ENCODE measurements at regions not wholly inside any gene's neighbourhood (a gene's known extent, or its start where the extent isn't known, plus 50 kb on each side); places are given as distances from the start of the nearest gene placed in this dataset.

GRCh38 chr7:18399436-18400235 is 95.9 kb upstream of the HDAC9 start:
- H3K4me3 Mint-ChIP-seq (ENCODE audit: unreplicated experiment) = no peak overlapping the region
- H3K27ac Mint-ChIP-seq (ENCODE audit: unreplicated experiment) = no peak overlapping the region
- TF ChIP-seq, protein P1, sequence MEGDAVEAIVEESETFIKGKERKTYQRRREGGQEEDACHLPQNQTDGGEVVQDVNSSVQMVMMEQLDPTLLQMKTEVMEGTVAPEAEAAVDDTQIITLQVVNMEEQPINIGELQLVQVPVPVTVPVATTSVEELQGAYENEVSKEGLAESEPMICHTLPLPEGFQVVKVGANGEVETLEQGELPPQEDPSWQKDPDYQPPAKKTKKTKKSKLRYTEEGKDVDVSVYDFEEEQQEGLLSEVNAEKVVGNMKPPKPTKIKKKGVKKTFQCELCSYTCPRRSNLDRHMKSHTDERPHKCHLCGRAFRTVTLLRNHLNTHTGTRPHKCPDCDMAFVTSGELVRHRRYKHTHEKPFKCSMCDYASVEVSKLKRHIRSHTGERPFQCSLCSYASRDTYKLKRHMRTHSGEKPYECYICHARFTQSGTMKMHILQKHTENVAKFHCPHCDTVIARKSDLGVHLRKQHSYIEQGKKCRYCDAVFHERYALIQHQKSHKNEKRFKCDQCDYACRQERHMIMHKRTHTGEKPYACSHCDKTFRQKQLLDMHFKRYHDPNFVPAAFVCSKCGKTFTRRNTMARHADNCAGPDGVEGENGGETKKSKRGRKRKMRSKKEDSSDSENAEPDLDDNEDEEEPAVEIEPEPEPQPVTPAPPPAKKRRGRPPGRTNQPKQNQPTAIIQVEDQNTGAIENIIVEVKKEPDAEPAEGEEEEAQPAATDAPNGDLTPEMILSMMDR (IDR thresholded peaks at IDR 0.05; ENCODE audit: partially characterized antibody, unreplicated experiment) = no peak
- peaks cover 2% of the 10 kb centered on the region for H3K27me3 Mint-ChIP-seq (ENCODE audit: unreplicated experiment)
- no peaks in the 10 kb centered on the region for H3K36me3 Mint-ChIP-seq (ENCODE audit: unreplicated experiment)
- no peak for DNase-seq
- no peaks in the 10 kb centered on the region for H3K9me3 Mint-ChIP-seq (ENCODE audit: unreplicated experiment)
- H3K4me1 Mint-ChIP-seq (ENCODE audit: low read depth, unreplicated experiment) = no peaks in the 10 kb centered on the region

DNA sequence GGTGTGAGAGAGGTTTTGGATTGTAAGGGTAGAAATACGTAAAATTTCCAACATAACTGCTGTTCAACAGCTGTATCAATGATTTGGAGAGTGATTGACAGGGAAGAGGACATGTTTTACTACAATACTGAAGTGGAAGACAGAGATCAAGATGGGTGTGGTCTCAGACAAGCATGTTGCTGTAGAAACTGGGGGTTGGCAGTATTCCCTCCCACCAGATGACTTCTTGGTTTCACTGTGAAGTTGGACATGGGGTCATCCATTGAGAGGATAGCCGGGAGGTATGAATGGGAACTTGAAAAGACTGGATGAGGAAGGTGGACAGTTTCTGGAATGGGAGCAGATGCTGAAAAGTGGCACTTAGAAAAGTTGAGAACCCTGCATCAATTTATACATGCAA is 95.3 kb upstream of the HDAC9 start:
- no peaks in the 10 kb centered on the region for H3K27me3 Mint-ChIP-seq (ENCODE audit: unreplicated experiment)
- TF ChIP-seq, protein P1 (IDR thresholded peaks at IDR 0.05; ENCODE audit: partially characterized antibody, unreplicated experiment) = no peak
- no peak overlapping the region for H3K4me3 Mint-ChIP-seq (ENCODE audit: unreplicated experiment)
- DNase-seq = no peak
- H3K36me3 Mint-ChIP-seq (ENCODE audit: unreplicated experiment) = no peaks in the 10 kb centered on the region
- H3K9me3 Mint-ChIP-seq (ENCODE audit: unreplicated experiment) = no peaks in the 10 kb centered on the region
- no peak overlapping the region for H3K27ac Mint-ChIP-seq (ENCODE audit: unreplicated experiment)
- no peaks in the 10 kb centered on the region for H3K4me1 Mint-ChIP-seq (ENCODE audit: low read depth, unreplicated experiment)

- no peak for DNase-seq
- TF ChIP-seq, protein P1 (IDR thresholded peaks at IDR 0.05; ENCODE audit: partially characterized antibody, unreplicated experiment) = no peak
- no peaks in the 10 kb centered on the region for H3K27me3 Mint-ChIP-seq (ENCODE audit: unreplicated experiment)
Measured at GRCh38 chr7:18400726-18401125, 94.8 kb upstream of the HDAC9 start.

DNA sequence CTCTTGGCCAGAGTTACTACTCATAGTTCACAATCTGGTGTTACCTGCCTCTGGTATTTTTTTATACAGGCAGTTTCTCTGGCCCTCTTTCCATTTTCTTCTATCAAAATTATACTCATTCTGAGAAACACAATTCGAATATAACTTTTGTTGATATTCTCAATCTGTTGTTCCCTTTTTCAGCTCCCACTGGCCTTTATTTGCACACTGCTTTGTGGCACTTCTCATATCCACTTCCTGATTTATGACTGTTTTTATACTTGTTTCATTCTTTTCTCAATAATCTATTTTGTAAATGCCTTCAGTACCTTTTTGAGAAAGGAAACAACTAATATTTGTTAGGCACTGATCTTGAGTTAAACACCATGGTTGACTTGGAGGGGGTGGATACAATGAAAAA is 93.8 kb upstream of the HDAC9 start:
- no peak overlapping the region for H3K4me3 Mint-ChIP-seq (ENCODE audit: unreplicated experiment)
- no peaks in the 10 kb centered on the region for H3K9me3 Mint-ChIP-seq (ENCODE audit: unreplicated experiment)
- no peaks in the 10 kb centered on the region for H3K27me3 Mint-ChIP-seq (ENCODE audit: unreplicated experiment)
- no peak overlapping the region for H3K27ac Mint-ChIP-seq (ENCODE audit: unreplicated experiment)
- no peaks in the 10 kb centered on the region for H3K4me1 Mint-ChIP-seq (ENCODE audit: low read depth, unreplicated experiment)
- no peak for DNase-seq
- TF ChIP-seq, protein P1 (IDR thresholded peaks at IDR 0.05; ENCODE audit: partially characterized antibody, unreplicated experiment) = no peak
- H3K36me3 Mint-ChIP-seq (ENCODE audit: unreplicated experiment) = no peaks in the 10 kb centered on the region

More at GRCh38 chr7:18400726-18401125, 94.8 kb upstream of the HDAC9 start:
- Mint-ChIP-seq H3K4me1 (ENCODE audit: low read depth, unreplicated experiment) (no peaks in the 10 kb centered on the region), H3K27ac (ENCODE audit: unreplicated experiment) (no peak overlapping the region), H3K9me3 (ENCODE audit: unreplicated experiment) (no peaks in the 10 kb centered on the region), H3K36me3 (ENCODE audit: unreplicated experiment) (no peaks in the 10 kb centered on the region), H3K4me3 (ENCODE audit: unreplicated experiment) (no peak overlapping the region)

DNA sequence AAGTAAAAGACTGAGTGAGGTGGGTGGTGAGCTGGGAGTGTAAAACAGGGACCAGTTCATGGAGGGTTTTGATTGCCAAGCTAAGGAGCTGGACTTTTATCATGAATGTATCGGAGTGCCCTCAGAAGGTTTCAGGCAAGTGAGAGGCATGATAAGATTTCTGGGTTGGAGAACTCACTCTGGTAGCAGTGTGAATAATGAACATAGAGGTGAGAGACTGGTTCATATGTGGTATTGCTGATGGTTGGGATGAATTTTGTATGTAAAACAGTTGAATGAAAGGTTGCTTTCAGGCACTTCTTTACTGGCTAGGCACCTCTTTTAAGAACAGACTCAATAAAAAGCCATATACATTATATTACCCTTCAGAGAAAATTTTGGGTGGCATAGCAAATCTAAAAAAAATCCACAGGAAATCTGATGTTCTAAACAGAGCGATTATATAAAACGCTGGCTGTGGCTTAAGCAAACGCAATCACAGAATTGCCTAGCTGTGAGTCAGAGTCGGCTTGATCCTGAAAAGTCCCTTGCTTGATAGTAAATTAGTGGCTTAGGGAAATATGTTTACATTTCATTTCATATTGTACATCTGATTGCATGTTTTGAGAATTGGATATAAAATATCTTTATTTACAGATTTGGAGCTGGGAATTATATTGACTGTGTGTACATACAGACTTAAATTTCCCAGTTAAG is 92.9 kb upstream of the HDAC9 start:
- Mint-ChIP-seq H3K36me3 (ENCODE audit: unreplicated experiment) (no peaks in the 10 kb centered on the region), H3K9me3 (ENCODE audit: unreplicated experiment) (no peaks in the 10 kb centered on the region), H3K27ac (ENCODE audit: unreplicated experiment) (no peak overlapping the region), H3K27me3 (ENCODE audit: unreplicated experiment) (no peaks in the 10 kb centered on the region), H3K4me3 (ENCODE audit: unreplicated experiment) (no peak overlapping the region), H3K4me1 (ENCODE audit: low read depth, unreplicated experiment) (no peaks in the 10 kb centered on the region)
- TF ChIP-seq, protein P1 (IDR thresholded peaks at IDR 0.05; ENCODE audit: partially characterized antibody, unreplicated experiment) = no peak
- no peak for DNase-seq

Data from glutamatergic neuron (in vitro differentiated cells).